Left hindlimb (tissue), 1 donor: ENCODE measurements at regions not wholly inside any gene's neighbourhood (a gene's known extent, or its start where the extent isn't known, plus 50 kb on each side); places are given as distances from the start of the nearest gene placed in this dataset.
"Not testable (repeated sequence)": the region's sequence is repeated elsewhere in the genome, so short reads cannot be mapped to it uniquely, and the experiment has no call there.

Experiments
- DNase-seq: peaks from one replicate; pipeline ENCODE4 v3.0.0-alpha.2; 2018

GRCh38 chrX:3435057-3435456, 88.6 kb upstream of the MXRA5 start:
- no peak for DNase-seq

- no peak for DNase-seq
Observed at GRCh38 chrX:3428792-3429191, 82.3 kb upstream of the MXRA5 start.

- DNase-seq = no peak
Observed at GRCh38 chrX:3426552-3426951, 80.1 kb upstream of the MXRA5 start.

- no peak for DNase-seq
Observed at GRCh38 chrX:3425031-3425430, 78.6 kb upstream of the MXRA5 start.

- no peak for DNase-seq
Observed at GRCh38 chrX:3420316-3420715, 73.9 kb upstream of the MXRA5 start.

- DNase-seq = no peak
Observed at GRCh38 chrX:3415011-3415410, 68.6 kb upstream of the MXRA5 start.

- DNase-seq = not testable (repeated sequence)
Observed at GRCh38 chrX:3411626-3412025, 65.2 kb upstream of the MXRA5 start.

GRCh38 chrX:3409936-3410335, 63.5 kb upstream of the MXRA5 start:
- not testable (repeated sequence) for DNase-seq

- no peak for DNase-seq
Observed at GRCh38 chrX:3407781-3408180, 61.3 kb upstream of the MXRA5 start.

GRCh38 chrX:3407121-3407520, 60.7 kb upstream of the MXRA5 start:
- no peak for DNase-seq

GRCh38 chrX:3403748-3404147, 57.3 kb upstream of the MXRA5 start:
- no peak for DNase-seq
